GM18511 (cell line): ENCODE measurements at regions not wholly inside any gene's neighbourhood (a gene's known extent, or its start where the extent isn't known, plus 50 kb on each side); places are given as distances from the start of the nearest gene placed in this dataset.
"Not testable (repeated sequence)": the region's sequence is repeated elsewhere in the genome, so short reads cannot be mapped to it uniquely, and the experiment has no call there.

Experiments
- ATAC-seq: cut with Tn5 transposase; IDR thresholded peaks from one replicate; pipeline ENCODE4 v1.9.1; 2021; ENCODE audit warnings: mild to moderate bottlenecking, moderate library complexity; ENCODE audit not compliant: unreplicated experiment

DNA sequence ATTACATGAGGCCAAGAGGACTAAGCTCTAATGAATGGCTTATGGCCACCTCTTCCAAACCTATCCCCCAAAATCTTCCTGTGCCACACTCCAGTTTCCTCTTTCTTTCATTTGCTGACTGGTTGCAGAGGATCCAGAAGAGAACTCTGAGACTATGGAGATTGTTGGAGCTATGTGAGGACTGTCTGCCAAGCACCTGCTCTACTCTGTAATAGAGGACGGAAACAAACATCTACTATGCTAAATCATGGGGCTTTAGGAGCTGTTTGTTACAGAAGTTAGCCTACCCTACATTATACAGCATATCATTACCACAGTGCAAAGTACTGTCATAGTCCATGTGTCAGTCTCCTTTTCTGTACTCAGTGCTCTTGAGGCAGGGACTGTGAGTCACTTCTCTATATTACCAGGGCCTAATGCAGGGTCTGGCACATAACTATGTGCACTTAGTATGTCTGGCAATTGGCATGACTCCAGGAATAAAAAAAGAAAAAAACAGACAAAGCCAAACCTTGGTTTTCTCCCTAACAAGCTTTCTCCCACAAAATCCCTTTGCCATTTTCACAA lies 95.1 kb downstream of the RPAP3 start:
- ATAC-seq = no peak

DNA sequence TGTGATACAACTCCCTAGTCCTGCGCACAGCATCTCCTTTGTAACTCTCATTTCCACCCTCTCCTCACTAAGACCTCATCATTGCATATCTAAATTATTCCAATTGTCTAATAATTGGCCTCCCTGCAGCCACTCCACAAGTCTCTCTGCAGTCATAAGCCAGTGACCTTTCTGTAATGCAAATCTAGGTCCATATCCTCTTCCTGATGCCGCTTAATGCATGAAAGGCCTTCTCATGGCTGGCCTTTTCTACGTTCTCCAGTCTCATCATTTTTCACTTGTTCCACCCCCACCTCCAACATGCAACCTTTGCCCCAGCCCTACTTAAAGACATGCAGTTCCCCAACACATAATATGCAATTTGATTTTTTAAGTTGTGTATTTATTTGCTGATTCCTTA lies 96.0 kb downstream of the RPAP3 start:
- no peak for ATAC-seq

DNA sequence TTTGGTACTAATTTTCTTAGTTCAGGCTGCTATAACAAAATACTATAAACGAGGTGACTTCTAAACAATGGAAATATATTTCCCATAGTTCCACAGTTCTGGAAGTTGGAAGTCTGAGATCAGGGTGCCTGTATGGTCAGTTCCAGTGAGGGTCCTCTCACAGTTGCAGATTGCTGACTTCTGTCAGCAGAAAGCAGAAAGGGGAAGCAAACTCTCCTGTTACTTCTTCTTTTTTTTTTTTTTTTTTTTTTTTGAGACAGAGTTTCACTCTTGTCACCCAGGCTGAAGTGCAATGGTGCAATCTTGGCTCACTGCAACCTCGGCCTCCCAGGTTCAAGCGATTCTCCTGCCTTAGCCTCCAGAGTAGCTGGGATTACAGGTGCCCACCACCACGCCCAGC lies 97.2 kb downstream of the RPAP3 start:
- not testable (repeated sequence) for ATAC-seq

DNA sequence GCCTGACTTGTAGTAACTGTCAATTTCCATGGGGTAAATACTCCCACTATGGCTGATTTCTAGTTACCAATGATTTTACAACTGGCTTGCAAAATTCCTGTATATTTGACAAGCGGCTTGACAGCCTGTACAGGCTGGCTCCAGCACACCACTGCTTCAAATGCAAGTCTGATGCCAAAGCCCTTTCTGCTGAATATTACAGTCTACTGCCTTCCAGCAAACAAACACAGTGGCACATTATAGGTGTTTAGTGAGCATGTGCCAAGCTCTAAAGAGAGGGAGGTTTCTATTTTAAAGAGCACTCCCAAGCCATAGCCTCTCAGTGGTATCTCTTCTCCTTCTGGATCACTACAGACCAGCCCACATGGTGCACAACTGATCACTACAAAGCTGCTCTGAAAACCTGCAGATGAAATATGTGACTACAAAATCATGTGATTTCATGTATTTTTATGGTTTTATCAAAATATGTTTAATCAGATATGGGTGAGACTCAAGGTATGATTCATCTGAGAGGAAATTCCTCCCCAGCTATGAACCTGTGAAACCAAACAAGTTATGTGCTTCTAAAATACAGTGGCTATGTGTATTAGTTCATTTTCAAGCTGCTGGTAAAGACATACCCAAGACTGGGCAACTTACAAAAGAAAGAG lies 101.5 kb downstream of the RPAP3 start:
- ATAC-seq = no peak

DNA sequence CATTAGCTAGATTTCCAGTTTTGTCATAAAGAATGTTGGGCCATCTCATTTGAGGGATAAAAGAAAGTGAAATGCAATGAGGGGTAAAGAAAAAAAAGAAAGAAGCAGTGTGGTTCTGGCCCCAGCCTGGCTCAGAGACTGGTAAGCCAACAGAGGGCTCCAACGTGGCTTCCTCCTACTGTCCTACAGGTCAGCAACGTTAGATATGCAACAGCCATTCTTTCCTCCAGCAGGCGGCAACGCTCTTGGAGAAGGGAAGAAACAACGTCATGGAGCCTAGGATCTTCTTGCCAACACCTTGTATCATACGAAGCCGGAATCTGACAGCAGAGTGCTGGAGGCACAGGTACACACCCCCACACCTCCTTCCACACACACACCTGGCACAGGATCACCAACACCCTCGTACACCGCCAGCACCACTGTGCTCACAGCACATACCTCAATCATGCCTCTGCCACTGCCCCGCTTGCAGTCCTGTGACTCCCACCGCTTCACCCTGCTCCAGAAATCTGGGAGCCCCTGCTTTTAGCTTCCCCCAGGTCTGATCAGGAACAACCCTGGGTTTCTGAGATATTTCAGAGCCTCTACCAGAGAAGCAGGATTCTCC lies 102.8 kb downstream of the RPAP3 start:
- ATAC-seq = no peak

DNA sequence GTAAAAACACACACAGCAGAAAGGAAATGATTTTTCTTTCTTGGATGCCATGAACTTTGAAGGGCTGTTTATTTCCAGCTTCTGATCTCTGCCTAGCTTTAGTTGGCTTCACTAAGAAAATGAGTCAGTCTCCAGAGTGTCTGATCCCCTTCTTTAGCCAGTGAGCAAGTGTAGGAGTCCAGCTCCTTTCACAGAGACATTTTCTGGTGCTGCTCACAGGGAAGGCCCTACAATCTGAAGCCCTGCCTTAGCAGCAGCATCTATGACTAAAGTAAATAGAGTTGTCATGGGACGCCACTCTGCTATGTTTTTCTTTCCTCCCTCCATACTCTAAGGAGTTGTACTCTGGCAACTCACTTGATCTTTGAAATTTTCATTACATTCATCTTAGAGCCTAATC lies 103.5 kb downstream of the RPAP3 start:
- no peak for ATAC-seq

DNA sequence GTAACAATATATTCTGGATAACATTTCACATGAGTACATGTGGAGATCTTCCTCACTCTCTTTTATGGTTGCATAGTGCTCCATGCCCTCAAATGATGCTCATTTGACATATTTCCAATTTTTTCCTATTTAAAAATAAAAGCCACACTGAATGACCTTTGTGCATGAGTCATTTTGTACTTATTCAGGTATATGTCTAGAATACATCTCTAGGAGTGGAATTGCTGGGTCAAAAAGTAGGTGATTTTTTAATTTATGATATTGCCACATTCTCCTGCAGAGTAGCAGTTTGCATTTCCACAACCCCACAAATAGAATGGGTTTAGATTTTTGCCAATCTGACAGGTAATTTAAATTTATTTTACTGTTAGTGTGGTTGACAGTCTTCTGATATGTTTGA lies 104.8 kb downstream of the RPAP3 start:
- no peak for ATAC-seq

DNA sequence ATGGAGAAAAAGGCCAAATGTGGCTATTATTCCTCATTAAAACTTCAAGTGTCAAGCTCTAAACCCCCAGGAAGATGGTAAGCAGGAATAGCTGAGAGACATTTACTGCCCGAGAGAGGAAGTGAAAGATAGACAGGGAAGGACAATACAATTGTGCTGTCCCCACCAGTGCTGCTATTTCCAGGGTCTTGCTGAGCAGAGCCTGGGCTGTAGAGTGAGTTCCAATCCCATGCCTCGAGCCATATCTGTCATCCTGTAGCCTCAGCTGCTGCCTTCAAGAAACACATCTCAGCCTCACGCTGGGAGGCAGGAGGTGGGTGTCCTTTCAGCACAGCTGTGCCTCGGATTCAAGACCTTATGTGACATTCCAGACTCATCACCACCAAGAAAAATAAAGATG lies 114.0 kb downstream of the RPAP3 start:
- ATAC-seq = no peak

DNA sequence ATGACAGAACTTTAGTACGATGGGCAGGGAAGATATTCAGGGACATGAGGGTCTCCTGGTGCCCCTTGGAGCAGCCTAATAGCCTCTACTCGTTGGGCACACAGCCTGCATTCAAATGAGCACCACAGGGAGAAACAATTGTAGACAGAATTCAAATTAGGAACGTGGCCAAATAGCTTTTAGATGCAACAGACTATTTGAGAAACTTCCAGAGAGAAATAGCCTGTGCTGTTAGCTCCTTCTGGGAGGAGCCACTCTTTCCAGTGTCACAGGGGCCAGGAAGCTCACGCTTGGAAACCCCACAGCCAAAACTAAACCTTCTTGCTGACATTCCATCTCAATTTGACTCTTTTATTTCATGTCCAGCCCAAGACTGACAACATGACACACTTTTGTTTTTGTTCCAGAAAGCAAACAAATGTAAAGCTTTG lies 114.5 kb downstream of the RPAP3 start:
- no peak for ATAC-seq

DNA sequence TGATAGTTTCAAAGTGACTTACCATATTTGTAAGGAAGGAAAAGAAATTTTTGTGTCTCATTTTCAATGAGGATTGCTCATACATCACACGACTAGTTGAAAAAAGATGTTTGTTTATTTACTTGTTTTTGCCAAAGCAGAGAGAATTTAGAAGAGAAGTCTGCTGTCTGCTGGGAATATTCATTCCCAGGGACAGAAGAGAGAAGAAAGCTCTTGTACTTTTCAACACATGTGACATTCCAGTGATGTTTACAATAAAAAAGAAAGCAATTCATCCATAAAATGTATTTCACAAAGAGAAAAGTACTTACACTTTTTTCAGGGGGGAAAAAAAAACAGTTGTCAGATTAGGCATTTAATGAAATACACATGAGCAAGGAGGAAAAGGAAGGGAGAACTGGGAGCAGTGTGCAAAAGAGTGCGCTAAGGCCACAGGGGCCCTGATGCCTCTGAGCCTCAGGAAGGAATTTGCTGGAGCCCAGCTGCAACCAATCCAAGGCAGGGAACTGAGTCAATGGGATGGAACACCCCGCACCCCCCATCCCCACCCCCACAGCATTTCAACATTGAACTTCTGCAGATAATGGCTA lies 115.0 kb downstream of the RPAP3 start:
- ATAC-seq = no peak

DNA sequence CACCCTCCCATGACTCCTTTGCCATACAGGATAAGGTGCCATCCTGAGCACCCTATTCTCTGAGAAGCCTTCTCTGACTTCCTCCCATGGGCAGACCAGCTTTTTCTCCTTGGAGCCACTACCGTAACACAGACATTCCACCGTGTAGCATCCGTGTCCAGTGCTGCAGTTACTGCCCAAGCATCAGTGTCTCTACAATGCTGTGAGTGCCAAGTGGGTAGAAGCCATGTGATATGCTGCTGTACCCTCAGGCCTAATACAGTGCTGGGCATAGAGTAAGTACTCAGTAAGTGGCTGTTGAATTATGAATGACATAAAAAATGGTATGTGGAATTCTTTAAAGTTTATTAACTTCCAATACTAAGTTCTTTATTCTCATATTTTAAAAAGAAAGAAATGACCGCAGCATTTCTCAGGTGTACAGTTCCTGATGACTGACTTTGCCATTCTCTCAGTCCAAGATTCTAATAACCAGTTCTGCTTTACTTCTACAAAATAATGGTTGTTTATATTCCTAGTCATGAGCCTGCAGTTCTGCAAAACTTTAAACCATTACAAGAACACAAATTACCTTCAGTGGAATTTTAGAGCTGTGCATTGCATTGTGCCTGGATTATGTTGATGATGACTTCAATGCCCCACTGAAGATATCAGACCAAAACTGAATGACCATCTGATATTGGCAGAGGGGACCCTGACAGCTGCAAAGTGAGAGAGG lies 118.7 kb downstream of the RPAP3 start:
- no peak for ATAC-seq

DNA sequence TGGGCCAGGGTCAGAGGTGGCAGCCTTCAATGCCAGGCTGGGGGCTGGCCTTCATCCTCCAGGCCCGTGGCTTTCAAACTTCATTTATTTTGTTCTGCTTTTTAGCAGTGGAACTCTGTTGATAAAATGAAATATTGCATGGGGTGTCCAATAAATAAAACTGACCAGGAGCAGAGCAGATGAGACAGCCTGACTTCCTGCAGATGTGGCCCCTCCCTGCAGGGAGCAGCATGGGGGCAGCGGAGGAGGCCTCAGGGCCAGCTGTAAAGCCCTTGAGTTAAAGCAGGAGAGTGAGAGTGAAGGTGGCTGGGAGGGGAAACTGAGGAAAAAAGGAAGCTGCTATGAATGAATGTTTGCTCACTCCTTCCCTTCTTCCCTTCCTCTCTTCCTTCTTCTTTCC lies 120.3 kb downstream of the RPAP3 start:
- no peak for ATAC-seq

DNA sequence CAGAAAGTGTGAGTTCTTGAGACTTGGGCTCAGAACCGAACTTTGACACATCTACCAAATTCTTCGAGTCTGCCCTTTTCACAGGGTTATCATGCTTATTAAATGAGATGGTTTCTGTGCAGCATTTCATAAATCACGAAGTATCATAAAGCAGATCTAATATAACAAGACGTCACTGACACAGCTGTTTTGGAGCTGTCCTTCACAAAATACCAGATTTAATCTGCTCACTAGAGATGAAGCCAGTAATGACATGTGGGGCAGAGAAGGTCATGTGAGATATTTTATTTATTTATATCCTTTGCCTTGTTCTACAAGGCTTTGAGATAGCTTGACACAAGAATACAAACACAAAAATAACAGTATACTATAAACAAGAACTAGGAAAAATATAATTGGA lies 127.0 kb downstream of the RPAP3 start:
- no peak for ATAC-seq

DNA sequence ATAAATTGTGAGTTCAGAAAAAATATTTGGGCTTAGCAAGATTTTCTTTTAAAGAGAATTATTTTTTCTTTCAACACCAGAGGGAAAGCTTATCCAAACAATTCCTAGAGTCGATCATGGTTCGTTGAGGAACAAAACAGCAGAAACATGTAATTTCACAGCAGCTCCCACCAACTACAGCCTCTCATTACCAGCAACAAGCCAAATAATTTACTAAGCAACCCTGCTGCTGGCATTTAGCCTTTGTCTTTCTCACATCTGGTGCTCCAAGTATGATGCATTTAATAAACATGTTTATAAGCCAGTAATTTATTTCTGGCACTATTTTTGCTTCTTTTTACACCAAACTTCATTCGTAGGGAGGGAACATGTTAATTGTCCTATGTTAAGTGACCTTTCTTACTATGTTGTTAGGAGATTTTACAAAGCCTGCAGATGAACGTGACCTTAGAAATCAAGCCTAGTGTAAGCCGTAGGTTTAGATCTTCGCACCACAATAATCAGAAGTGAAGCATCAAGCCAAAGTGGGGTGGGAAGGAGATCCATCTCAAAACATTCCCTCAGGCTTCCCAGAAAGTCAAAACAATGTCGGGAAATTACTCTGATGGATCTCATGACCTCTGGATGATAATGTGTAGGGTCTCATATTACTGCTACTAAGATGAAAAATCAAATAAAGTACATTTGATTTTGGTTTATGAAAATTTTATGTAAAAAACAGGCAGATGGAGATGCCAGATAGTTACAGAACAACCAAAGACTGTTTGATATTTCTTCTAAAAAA lies 128.4 kb downstream of the RPAP3 start:
- ATAC-seq = no peak

DNA sequence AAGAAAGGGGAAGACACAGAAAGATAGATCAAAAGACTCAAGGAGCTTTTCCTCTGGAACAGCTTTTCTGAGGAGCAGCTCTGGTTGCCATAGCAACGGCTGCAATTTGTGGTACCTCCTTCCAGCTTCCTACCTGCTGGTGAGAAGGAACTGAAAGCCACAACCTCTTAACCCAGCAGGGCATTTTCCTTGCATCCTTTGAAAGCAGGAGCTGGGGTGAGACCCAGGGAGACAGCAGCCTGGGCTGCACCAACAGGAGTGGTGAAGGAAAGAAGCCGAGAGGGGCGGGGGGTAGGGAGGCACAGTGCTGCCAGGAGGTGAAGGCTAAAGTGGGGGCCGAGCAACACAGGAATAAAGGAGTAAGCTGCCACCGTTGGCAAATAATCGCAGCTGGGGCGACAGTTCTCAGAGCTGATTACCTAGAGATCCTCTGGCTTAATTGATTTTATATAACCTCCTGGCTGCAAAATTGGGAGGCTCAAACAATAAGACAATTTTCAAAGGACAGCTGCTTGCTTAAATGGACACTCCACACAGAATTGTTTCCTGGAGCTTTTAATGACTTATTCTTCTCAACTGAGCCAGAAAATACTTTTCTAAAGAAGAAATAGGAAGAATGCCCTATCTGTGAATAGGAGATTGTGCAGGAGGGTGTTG lies 129.4 kb downstream of the RPAP3 start:
- ATAC-seq = no peak

DNA sequence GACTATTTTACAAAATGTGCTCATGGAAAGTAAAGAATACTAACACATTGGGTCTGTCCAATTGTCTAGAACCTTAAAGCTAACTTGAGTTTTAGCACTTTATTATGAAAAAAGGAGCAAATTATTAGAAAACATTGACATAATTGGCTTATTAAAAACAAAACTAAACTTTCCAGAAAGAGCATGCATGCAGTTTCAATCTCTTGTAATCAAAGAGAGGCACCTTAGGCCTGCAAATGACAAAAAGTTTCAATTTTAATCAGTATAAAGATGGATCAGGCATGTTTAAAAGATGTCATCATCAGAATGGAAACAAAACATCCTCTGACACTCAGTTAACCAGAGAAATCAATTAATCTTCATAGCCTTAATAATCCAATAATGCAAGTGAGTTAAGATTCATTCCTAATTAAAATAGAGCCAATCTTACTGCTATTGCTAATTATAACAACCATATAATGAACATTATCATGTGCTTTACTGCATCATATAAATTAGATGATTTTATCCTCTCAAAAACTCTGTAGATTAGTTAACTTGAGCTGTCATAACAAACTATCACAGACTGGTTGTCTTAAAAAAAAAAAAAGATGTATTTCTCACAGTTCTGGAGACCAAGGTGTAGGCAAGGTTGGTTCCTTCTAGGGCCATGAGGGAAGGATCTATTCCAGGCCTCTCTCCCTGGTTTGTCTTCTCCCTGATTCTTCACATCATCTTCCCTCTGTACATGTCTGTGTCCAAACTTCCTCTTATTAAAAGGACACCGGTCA lies 131.4 kb downstream of the RPAP3 start:
- ATAC-seq = no peak

DNA sequence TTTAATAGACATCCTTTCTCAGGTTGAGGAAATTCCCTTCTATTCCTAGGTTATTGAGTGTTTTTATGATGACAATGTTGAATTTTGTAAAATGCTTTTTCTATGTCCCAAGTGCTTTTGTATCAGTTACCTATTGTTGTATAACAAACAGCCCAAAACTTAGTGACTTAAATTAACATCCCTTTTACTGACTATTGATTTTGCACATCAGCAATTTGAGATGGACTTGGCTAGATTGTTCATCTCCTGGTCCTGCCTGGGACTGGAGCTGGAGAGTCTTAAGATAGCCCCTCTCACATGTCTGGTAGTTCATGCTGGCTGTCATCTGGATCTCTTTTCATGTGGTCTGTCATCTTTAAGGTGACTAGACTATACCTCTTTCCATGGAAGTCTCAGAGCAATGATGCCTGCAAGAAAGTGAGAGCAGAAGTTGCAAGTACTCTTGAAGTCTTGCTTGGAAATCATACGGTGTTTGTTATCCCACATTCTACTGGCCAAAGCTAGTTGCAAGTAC lies 132.6 kb downstream of the RPAP3 start:
- ATAC-seq = no peak

DNA sequence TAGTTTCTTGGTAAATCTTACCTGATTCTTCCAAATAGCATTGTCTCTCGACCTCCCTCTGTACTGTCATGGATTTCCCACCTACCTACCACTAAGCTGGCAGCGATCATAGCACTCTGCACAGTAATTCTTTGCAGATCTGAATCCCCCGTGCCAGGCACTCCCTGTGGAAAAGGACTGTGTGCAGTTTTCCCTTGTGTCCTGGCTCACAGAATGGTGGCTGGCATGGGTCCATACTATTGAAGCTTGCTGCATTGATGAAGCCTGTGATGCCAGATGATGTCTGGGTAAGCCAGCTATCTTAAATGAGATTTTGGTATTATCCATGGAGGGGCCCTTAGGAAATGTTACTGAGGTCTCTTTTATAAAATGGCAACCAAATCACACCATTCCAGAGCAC lies 135.7 kb downstream of the RPAP3 start:
- ATAC-seq = no peak

DNA sequence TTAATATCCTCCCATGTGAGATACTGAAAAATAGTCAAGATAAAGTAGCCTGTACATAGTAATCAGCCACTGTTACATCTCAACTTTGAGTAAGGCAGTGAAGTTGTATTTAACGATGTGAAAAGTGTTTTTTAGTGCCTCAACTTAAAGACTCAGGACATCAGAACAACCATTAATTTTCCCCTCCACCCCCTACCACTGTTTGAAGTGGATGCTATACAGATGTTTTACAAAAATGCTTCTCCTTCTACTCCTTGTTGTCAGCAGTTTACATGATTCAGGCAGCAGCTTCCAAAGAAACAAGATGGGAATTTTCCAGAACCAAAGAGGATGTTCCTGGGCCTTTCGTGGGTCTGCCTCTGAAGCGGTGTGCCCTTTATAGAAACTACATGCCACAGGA lies 143.6 kb downstream of the RPAP3 start:
- ATAC-seq = no peak
